K562 (cell line): ENCODE measurements at regions not wholly inside any gene's neighbourhood (a gene's known extent, or its start where the extent isn't known, plus 50 kb on each side); places are given as distances from the start of the nearest gene placed in this dataset.

ENCODE experiments used
- ATAC-seq: fragments of 200-7000 bp; cut with Tn5 transposase; 3 replicates; pipeline ENCODE4 v1.9.1; 2020; ENCODE audit warnings: moderate library complexity
- BruUV-seq: library from RNA; stranded (reverse); fragments of 400-500 nt; replicated peaks from 2 replicates; lab custom pipeline; 2021; lab: Mats Ljungman, UMichigan
- CTCF ChIA-PET: fragments of 300-600 bp; formaldehyde crosslinking; extraction: SDS; loops from one replicate; lab custom pipeline; 2021; ENCODE audit warnings: low intra/inter-chr PET ratio; lab: Yijun Ruan, JAX
- POLR2A ChIA-PET: fragments of 300-600, 350-650 bp; sonication (Branson Sonifier 250); formaldehyde crosslinking; extraction: SDS; loops from one replicate; lab custom pipeline; 2021; ENCODE audit warnings: antibody characterized with exemption, inconsistent platforms; lab: Yijun Ruan, JAX
- DNase-seq, 4 experiments: peaks; one replicate each; pipeline versions ENCODE4 v3.0.0 to v3.0.0-alpha.2; 2011 to 2018; ENCODE audit warnings: low spot score in 3 of 4, mixed read lengths in 3 of 4; ENCODE audit errors: extremely low read depth in 1 of 4
- FAIRE-seq: peaks from 2 replicates; lab custom pipeline; 2011; peaks lifted over from hg19 to GRCh38; lab: Jason Lieb, UNC
- H2AFZ ChIP-seq: 2 replicates; pipeline ENCODE4 v1.6.0; 2011; ENCODE audit warnings: low read depth, low read length, control low read depth, inconsistent platforms
- H3K27ac ChIP-seq: fragments of 200-600 bp; 3 replicates; pipeline ENCODE4 v1.8.0; 2011; ENCODE audit warnings: low read depth, mild to moderate bottlenecking, control low read depth, inconsistent platforms, low read length, moderate library complexity, mixed read lengths; ENCODE audit errors: extremely low read depth
- H3K27me3 ChIP-seq, 2 experiments: fragments of 300-600 bp in 1 of 2; 2 replicates in 1 of 2; 3 replicates in 1 of 2; pipeline versions ENCODE4 v1.6.0 to v1.8.0; 2011; ENCODE audit warnings: inconsistent platforms in 2 of 2, low read length in 2 of 2, mild to moderate bottlenecking in 1 of 2, mixed read lengths in 1 of 2, moderate library complexity in 1 of 2; ENCODE audit not compliant: control insufficient read depth in 2 of 2, insufficient read depth in 2 of 2
- H3K36me3 ChIP-seq: fragments of 300-600 bp; 3 replicates; pipeline ENCODE4 v1.8.0; 2011; ENCODE audit warnings: mild to moderate bottlenecking, low read length, inconsistent platforms; ENCODE audit not compliant: control insufficient read depth, insufficient read depth
- H3K4me1 ChIP-seq, 2 experiments: fragments of 200-600 bp in 1 of 2; replicated peaks in 1 of 2; 2 replicates in 1 of 2; 3 replicates in 1 of 2; pipeline versions ENCODE4 v1.5.1 to v1.8.0; 2011; ENCODE audit warnings: inconsistent platforms in 2 of 2, low read length in 2 of 2, mild to moderate bottlenecking in 1 of 2, mixed read lengths in 1 of 2, moderate library complexity in 1 of 2; ENCODE audit not compliant: control insufficient read depth in 2 of 2, insufficient read depth in 2 of 2
- H3K4me2 ChIP-seq: 2 replicates; pipeline ENCODE4 v1.6.1; 2011; ENCODE audit warnings: low read length, control low read depth, inconsistent platforms, mixed read lengths; ENCODE audit not compliant: insufficient read depth
- H3K4me3 ChIP-seq: fragments of 200-600 bp; sonication (generic), shearing (Covaris generic); 2 replicates; pipeline ENCODE4 v1.5.1; 2016; ENCODE audit warnings: control low read depth, inconsistent platforms
- H3K79me2 ChIP-seq: fragments of 200-600 bp; 3 replicates; pipeline ENCODE4 v1.8.0; 2011; ENCODE audit warnings: low read length, inconsistent platforms; ENCODE audit not compliant: control insufficient read depth, insufficient read depth
- H3K9ac ChIP-seq, 2 experiments: 2 replicates each; pipeline versions ENCODE4 v1.6.0 to v1.6.1; 2011; ENCODE audit warnings: low read depth in 2 of 2, low read length in 2 of 2, control low read depth in 1 of 2, inconsistent platforms in 1 of 2, mild to moderate bottlenecking in 1 of 2, mixed read lengths in 1 of 2; ENCODE audit not compliant: insufficient read depth in 1 of 2
- H3K9me1 ChIP-seq: one replicate; pipeline ENCODE4 v1.6.0; 2011; ENCODE audit warnings: inconsistent platforms, mild to moderate bottlenecking, low read length, moderate library complexity; ENCODE audit not compliant: control insufficient read depth, insufficient read depth
- H3K9me3 ChIP-seq: replicated peaks from 2 replicates; pipeline ENCODE4 v1.5.1; 2011; ENCODE audit warnings: low read depth, low read length, inconsistent platforms; ENCODE audit not compliant: control insufficient read depth, insufficient read depth
- H4K20me1 ChIP-seq: replicated peaks from 2 replicates; pipeline ENCODE4 v1.6.1; 2011; ENCODE audit warnings: low read length, inconsistent platforms, mixed read lengths; ENCODE audit not compliant: control insufficient read depth, insufficient read depth
- FOXK1 ChIP-seq: sonication (generic); formaldehyde crosslinking; IDR thresholded peaks from 2 replicates; pipeline ENCODE4 v1.8.0; 2022; ENCODE audit warnings: missing genetic modification reagents, mild to moderate bottlenecking, borderline replicate concordance
- HNRNPK ChIP-seq: fragments of 200-400 bp; formaldehyde crosslinking; IDR thresholded peaks from one replicate; pipeline ENCODE4 v1.6.1; 2018; ENCODE audit warnings: mild to moderate bottlenecking, low read depth, low read length; ENCODE audit not compliant: poor library complexity, severe bottlenecking
- WGBS: fragments of 100-300 bp; shearing (Covaris generic); methylation state at CpG from one replicate; pipeline ENCODE4 v1.1.6; 2016; ENCODE audit warnings: low coverage, mixed read lengths; ENCODE audit not compliant: insufficient coverage; ENCODE audit errors: missing lambda C conversion rate; 5-methylcytosine and 5-hydroxymethylcytosine counted together
- in situ Hi-C: fragments of 300-500 bp; cut with MboI; formaldehyde crosslinking; loops from 4 replicates; pipeline ENCODE4 v1.15.0; 2018; ENCODE audit warnings: inconsistent platforms, mixed read lengths
- intact Hi-C: fragments of 100-400 bp; cut with micrococcal nuclease; formaldehyde crosslinking; loops from 2 replicates; pipeline ENCODE4 v1.14.2; 2022
- TF ChIP-seq, protein P1 (sequence below): fragments of 450-650 bp; IDR thresholded peaks from 2 replicates; pipeline ENCODE4 v1.6.1; 2018; ENCODE audit warnings: mild to moderate bottlenecking, low read depth; ENCODE audit not compliant: partially characterized antibody
- TF ChIP-seq, protein P2 (sequence below): fragments of 250-450 bp; sonication (Bioruptor Pico); IDR thresholded peaks from 2 replicates; pipeline ENCODE4 v1.5.0; 2022; ENCODE audit warnings: mild to moderate bottlenecking

DNA sequence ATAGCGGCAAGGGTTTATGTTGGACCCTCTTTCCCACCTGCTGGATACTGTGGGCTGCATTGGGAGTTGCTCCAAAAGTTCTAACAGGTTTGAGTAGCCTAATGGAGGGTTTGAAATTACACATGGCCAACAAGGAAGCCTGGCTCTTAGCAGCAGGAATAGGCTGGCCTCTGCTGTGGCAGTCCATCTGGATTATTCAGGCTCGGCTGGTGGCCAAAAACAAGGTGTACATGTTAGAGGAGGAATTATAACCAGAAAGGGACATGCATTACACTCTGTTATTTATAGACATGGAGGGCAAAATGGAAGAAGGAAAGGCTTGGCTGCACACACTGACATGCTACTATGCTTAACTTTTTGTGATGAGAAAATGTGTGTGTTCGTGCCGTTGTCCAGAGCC lies 61.1 kb upstream of the NRXN1 start (continued):
- no peak for TF ChIP-seq FOXK1 (CRISPR knock-in tag)
- TF ChIP-seq, protein P1, sequence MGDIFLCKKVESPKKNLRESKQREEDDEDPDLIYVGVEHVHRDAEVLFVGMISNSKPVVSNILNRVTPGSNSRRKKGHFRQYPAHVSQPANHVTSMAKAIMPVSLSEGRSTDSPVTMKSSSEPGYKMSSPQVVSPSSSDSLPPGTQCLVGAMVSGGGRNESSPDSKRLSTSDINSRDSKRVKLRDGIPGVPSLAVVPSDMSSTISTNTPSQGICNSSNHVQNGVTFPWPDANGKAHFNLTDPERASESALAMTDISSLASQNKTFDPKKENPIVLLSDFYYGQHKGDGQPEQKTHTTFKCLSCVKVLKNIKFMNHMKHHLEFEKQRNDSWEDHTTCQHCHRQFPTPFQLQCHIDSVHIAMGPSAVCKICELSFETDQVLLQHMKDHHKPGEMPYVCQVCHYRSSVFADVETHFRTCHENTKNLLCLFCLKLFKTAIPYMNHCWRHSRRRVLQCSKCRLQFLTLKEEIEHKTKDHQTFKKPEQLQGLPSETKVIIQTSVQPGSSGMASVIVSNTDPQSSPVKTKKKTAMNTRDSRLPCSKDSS = no peak
- TF ChIP-seq, protein P2, sequence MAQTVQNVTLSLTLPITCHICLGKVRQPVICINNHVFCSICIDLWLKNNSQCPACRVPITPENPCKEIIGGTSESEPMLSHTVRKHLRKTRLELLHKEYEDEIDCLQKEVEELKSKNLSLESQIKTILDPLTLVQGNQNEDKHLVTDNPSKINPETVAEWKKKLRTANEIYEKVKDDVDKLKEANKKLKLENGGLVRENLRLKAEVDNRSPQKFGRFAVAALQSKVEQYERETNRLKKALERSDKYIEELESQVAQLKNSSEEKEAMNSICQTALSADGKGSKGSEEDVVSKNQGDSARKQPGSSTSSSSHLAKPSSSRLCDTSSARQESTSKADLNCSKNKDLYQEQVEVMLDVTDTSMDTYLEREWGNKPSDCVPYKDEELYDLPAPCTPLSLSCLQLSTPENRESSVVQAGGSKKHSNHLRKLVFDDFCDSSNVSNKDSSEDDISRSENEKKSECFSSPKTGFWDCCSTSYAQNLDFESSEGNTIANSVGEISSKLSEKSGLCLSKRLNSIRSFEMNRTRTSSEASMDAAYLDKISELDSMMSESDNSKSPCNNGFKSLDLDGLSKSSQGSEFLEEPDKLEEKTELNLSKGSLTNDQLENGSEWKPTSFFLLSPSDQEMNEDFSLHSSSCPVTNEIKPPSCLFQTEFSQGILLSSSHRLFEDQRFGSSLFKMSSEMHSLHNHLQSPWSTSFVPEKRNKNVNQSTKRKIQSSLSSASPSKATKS (CRISPR knock-in tag) = no peak

DNA sequence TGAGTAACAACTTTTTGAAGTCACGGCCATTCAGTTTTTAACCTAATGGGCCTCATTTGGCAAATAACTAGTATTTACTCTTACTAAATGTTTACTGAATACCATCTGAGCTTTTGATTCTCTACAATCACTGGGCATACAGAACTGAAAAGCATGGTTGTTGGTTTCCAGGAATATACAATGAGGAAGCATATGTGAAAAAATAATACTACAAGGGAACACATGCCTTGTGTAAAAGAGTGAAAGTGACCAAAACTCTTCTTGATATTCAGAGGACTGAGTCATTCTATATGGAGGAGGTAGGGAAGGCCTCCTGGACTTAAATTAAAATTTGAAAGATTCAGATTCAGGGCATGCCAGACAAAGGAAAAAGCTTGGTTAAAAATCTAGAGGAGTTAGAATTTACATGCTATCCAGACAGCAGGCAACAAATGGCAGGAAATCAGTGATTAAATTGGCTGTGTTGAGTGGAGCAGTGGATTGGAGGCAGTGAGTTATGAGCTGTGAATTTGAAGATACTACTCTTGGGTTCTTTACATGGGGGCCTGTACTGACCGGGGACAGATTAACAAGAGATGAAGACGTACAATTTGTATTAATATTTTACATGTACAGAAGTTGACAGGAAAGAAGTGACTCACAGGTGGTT lies 53.6 kb upstream of the NRXN1 start:
- FAIRE-seq = no peak
- no peak for DNase-seq
- ATAC-seq = no peak
- H4K20me1 ChIP-seq = no peaks in the 10 kb centered on the region
- no peak overlapping the region for H3K9ac ChIP-seq
- H3K27ac ChIP-seq = no peak overlapping the region
- POLR2A ChIA-PET = no interaction called here
- no peak overlapping the region for H3K4me2 ChIP-seq
- no peaks in the 10 kb centered on the region for H3K9me1 ChIP-seq
- no peaks in the 10 kb centered on the region for H3K4me1 ChIP-seq
- H3K4me3 ChIP-seq = no peak overlapping the region
- no peak for TF ChIP-seq HNRNPK
- intact Hi-C loops = no loop called here
- in situ Hi-C loops = no loop called here
- 0% methylated on average over 3 of the region's 3 CpGs for WGBS
- no peaks in the 10 kb centered on the region for H3K36me3 ChIP-seq
- CTCF ChIA-PET = no interaction called here
- no peak overlapping the region for H2AFZ ChIP-seq
- no peaks in the 10 kb centered on the region for H3K27me3 ChIP-seq
- H3K79me2 ChIP-seq = no peaks in the 10 kb centered on the region
- no TSS peak for BruUV-seq
- H3K9me3 ChIP-seq = 0 out of 2 replicates have a peak, but pooled peaks cover 2% of the 10 kb centered on the region
